ENCODE measurements at regions not wholly inside any gene's neighbourhood (a gene's known extent, or its start where the extent isn't known, plus 50 kb on each side); places are given as distances from the start of the nearest gene placed in this dataset.

DNA sequence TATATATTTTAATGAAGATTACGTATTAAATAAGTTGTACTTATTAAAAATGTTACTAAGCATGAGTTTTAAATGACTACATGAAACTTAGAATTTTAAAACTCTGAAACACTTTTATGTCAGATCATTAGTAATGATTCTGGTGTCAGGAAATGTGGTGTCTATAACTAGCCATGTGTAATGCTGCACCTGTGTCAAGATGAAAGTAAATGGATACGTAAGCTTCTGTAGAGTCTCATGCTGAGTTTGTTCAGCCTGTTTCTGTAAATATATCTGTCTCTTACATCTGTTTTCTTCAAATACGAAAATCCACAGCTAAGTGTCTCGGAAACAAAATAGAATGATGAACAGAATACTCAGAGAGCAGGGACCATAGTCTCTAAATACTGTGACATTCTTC is 278.0 kb upstream of the SMC2 start:
- DNase-seq (ENCODE audit: low read depth in 2 of 2): no peak
- no peak for TF ChIP-seq CTCF (IDR thresholded peaks at IDR 0.05; ENCODE audit: low read depth, low read length)
- H3K4me3 ChIP-seq (replicated peaks in 1 of 2; ENCODE audit: low read depth in 2 of 2, low read length in 2 of 2): no peak overlapping the region

DNA sequence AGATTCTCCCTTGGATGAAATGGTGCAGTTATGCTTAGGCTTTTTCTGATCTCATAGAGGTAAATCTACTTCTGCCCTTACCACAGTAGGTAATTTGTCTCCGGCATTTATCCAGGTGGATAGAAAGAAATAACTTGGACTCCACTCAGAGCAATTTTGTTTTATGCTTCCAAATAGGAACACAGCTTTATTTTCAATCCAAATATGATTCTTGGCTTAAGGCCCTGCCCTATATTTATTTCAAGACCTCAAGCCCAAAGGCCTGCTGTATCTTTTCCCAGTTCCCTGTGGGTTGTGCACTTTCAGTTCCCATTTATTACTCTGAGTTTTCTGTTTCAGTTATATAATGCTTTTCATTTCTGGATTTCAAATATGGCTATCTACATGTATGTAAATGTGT is 274.2 kb upstream of the SMC2 start:
- TF ChIP-seq CTCF (IDR thresholded peaks at IDR 0.05; ENCODE audit: low read depth, low read length): no peak
- H3K4me3 ChIP-seq (replicated peaks in 1 of 2; ENCODE audit: low read depth in 2 of 2, low read length in 2 of 2): no peak overlapping the region
- no peak for DNase-seq (ENCODE audit: low read depth in 2 of 2)

- no peak for TF ChIP-seq CTCF (IDR thresholded peaks at IDR 0.05; ENCODE audit: low read depth, low read length)
- DNase-seq (ENCODE audit: low read depth in 2 of 2): no peak
- H3K4me3 ChIP-seq (replicated peaks in 1 of 2; ENCODE audit: low read depth in 2 of 2, low read length in 2 of 2): no peak overlapping the region
Observed at GRCh38 chr9:103821115-103821514, 273.0 kb upstream of the SMC2 start.

DNA sequence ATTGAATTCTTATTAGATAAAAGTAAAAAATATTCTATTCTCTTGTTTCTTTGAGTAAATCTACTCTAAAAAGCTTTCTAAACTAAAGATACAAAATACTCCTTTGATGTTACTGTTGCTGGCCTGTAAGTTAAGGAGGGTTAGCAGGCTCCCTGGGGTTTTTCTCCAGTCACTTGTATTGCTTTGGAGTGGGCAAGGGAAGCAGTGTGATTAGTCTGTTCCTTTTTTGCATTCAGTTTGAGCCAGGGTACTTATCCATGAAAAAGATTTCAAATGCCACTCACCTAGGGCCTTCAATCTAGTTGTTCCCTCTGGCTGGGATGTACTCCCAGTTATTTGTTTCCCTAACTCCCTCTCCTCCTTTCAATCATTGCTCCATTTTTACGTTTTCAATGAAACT is 256.2 kb upstream of the SMC2 start:
- no peak for DNase-seq (ENCODE audit: low read depth in 2 of 2)
- H3K4me3 ChIP-seq (replicated peaks in 1 of 2; ENCODE audit: low read depth in 2 of 2, low read length in 2 of 2): no peak overlapping the region
- no peak for TF ChIP-seq CTCF (IDR thresholded peaks at IDR 0.05; ENCODE audit: low read depth, low read length)

DNA sequence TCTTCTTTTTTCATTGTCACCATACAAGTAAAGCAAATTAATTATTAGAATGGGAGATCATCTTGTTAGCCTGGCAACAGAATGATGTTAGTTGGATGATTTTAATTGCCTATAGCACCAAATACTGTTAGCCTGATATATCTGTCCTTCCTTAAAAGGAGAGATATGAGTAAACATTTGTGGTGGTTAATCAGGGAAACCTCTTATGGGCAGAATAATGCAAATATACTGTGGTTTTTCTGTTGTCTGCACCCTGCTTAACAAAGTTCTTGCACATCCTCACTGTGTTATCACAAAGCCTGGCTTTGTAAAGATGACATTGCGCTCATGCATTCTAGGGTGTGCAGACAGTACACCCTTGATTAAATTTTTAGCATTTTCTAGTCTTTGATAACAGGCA is 254.9 kb upstream of the SMC2 start:
- no peak for TF ChIP-seq CTCF (IDR thresholded peaks at IDR 0.05; ENCODE audit: low read depth, low read length)
- H3K4me3 ChIP-seq (replicated peaks in 1 of 2; ENCODE audit: low read depth in 2 of 2, low read length in 2 of 2): no peak overlapping the region
- no peak for DNase-seq (ENCODE audit: low read depth in 2 of 2)

GRCh38 chr9:103867886-103868285 is 226.2 kb upstream of the SMC2 start:
- no peak for TF ChIP-seq CTCF (IDR thresholded peaks at IDR 0.05; ENCODE audit: low read depth, low read length)
- peak in 1 of 2 donors; percentile 24 for DNase-seq (ENCODE audit: low read depth in 2 of 2)
- no peak overlapping the region for H3K4me3 ChIP-seq (replicated peaks in 1 of 2; ENCODE audit: low read depth in 2 of 2, low read length in 2 of 2)

DNA sequence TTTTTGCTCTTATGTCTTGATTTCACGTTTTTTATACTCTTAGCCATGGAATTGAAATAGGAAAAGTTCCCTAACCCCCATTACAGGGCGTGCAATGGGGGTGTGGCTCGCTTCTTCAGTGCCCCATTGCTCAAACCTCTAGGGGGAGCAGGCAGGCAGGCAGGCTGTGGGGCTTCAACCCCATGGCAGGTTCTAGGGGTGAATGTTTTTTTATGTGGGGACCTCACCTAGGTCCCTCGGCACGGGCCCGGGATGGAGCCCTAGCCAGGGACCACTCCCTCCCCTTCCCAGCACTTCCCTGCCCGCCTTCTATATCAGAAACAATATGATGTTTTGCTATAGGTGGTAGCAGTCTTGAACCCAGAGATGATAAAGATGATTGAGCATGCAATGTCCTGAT is 221.3 kb upstream of the SMC2 start:
- H3K4me3 ChIP-seq (replicated peaks in 1 of 2; ENCODE audit: low read depth in 2 of 2, low read length in 2 of 2): no peak overlapping the region
- TF ChIP-seq CTCF (IDR thresholded peaks at IDR 0.05; ENCODE audit: low read depth, low read length): no peak
- no peak for DNase-seq (ENCODE audit: low read depth in 2 of 2)
